Heart right ventricle (tissue), 16 donors: ENCODE measurements at regions not wholly inside any gene's neighbourhood (a gene's known extent, or its start where the extent isn't known, plus 50 kb on each side); places are given as distances from the start of the nearest gene placed in this dataset.
"Not testable (repeated sequence)": the region's sequence is repeated elsewhere in the genome, so short reads cannot be mapped to it uniquely, and the experiment has no call there.

Experiments used
- ATAC-seq, 8 donors: fragments of 200-7000 bp; cut with Tn5 transposase; one replicate each; pipeline ENCODE4 v1.9.1; 2020; ENCODE audit warnings: mild to moderate bottlenecking in 8 of 8, moderate library complexity in 8 of 8, moderate number of reproducible peaks in 1 of 8
- DNase-seq, 2 donors: peaks; one replicate each; pipeline ENCODE4 v3.0.0-alpha.2; 2020
- H3K27ac ChIP-seq, 10 donors: fragments of 200-600 bp; sonication (generic) in 2 of 10; one replicate each; pipeline versions ENCODE4 v1.5.0 to v1.8.0; 2020 to 2022; ENCODE audit warnings: mild to moderate bottlenecking in 3 of 10
- H3K27me3 ChIP-seq, 7 donors: fragments of 200-600 bp; one replicate each; pipeline ENCODE4 v1.8.0; 2021 to 2022; ENCODE audit warnings: mild to moderate bottlenecking in 2 of 7
- H3K36me3 ChIP-seq, 9 donors: fragments of 200-600 bp; sonication (generic) in 1 of 9; one replicate each; pipeline versions ENCODE4 v1.5.0 to v1.8.0; 2020 to 2022; ENCODE audit warnings: mild to moderate bottlenecking in 2 of 9
- H3K4me1 ChIP-seq, 9 donors: fragments of 200-600 bp; sonication (generic) in 1 of 9; one replicate each; pipeline versions ENCODE4 v1.5.0 to v1.8.0; 2020 to 2022; ENCODE audit warnings: mild to moderate bottlenecking in 4 of 9
- H3K4me3 ChIP-seq, 10 donors: fragments of 200-600 bp; sonication (generic) in 2 of 10; one replicate each; pipeline versions ENCODE4 v1.5.0 to v1.8.0; 2020 to 2022; ENCODE audit warnings: mild to moderate bottlenecking in 7 of 10, moderate library complexity in 2 of 10
- H3K9me3 ChIP-seq, 11 donors: fragments of 200-600 bp in 10 of 11; sonication (generic) in 2 of 11; one replicate each; pipeline versions ENCODE4 v1.5.0 to v1.8.0; 2013 to 2022; ENCODE audit warnings: mild to moderate bottlenecking in 2 of 11, control low read depth in 1 of 11, moderate library complexity in 1 of 11
- CTCF ChIP-seq, 9 donors: fragments of 200-600 bp; sonication (generic) in 2 of 9; IDR thresholded peaks; one replicate each; pipeline versions ENCODE4 v1.5.0 to v1.8.0; 2021 to 2022; ENCODE audit warnings: antibody characterized with exemption in 9 of 9, mild to moderate bottlenecking in 5 of 9, moderate library complexity in 1 of 9
- WGBS, 2 donors: extraction: QIAGEN DNeasy Blood & Tissue Kit; methylation state at CpG; one replicate each; pipeline ENCODE4 v1.1.7; 2013; ENCODE audit warnings: inconsistent platforms in 1 of 2; 5-methylcytosine and 5-hydroxymethylcytosine counted together
- intact Hi-C, 10 donors: fragments of 100-400 bp; cut with DNase I; formaldehyde crosslinking; loops; one replicate each; pipeline versions ENCODE4 v1.11.1 to v1.14.2; 2022
- donor health status: Arrhythmogenic right ventricular cardiomyopathy.
- donor health status: ischemic (EF 13 %, LVEDD 7.1; RV severe dilation, severe dysfunction).
- donor health status: healthy with polysubstance abuse.
- donor health status: DM: no; HTN: yes; CAD: no.
- donor health status: DM: no; HTN: no; CAD: no.
- donor health status: ischemic (EF 25% LVEDD 6.9; RV normal size, moderate dysfunction).
- donor health status: ischemic (EF 25% LVEDD 5.7; RV mildly dilated, moderate dysfunction).
- donor health status: healthy.
- donor health status: DM: yes; HTN: yes; CAD: no.
- donor health status: Ischemic cardiomyopathy.
- donor health status: ischemic (EF 35%, LVEDD 5.7; RV mildly dilated, moderate dysfunction).
- donor health status: nonischemic (EF 11% LVEDD 7.7; RV severe dilation, severe dysfunction).
- donor health status: DM: yes; HTN: yes; CAD: no.
- donor health status: PGD.
- donor health status: ischemic (EF 29% LVEDD 5.4; RV normal size, mild dysfunction).
- donor health status: nonischemic (EF 23%, LVEDD 6.1; RV moderate dilation, normal function).

GRCh38 chr9:118674942-118675341 lies 694.3 kb downstream of the BRINP1 start:
- Histone ChIP-seq H3K27ac (no peak overlapping the region), H3K4me1 (no peaks in the 10 kb centered on the region), H3K27me3 (peaks cover 0 to 5% (median 0%) of the 10 kb centered on the region in 7 donors), H3K9me3 (no peaks in the 10 kb centered on the region), H3K4me3 (no peak overlapping the region), H3K36me3 (no peaks in the 10 kb centered on the region)
- WGBS, 2 donors: 70 to 79% methylated on average over 5 of the region's 5 CpGs
- intact Hi-C loops: loop anchor here in 1 of 10 donors (5.0 kb wide), 1 partner anchor 48 kb away; no protein-coding TSS in a partner anchor
- no peak for TF ChIP-seq CTCF (IDR thresholded peaks at IDR 0.05)
- DNase-seq (no peak), ATAC-seq (no peak)

- H3K27me3 ChIP-seq, H3K9me3 ChIP-seq, H3K4me1 ChIP-seq, H3K27ac ChIP-seq, ATAC-seq, DNase-seq, H3K36me3 ChIP-seq, H3K4me3 ChIP-seq: not testable (repeated sequence)
- 92% methylated on average over 28 to 46 of the region's 47 CpGs for WGBS, 2 donors
- intact Hi-C loops: loop anchor here in 1 of 10 donors (5.0 kb wide), 1 partner anchor 51 kb away; no protein-coding TSS in a partner anchor
Measured at GRCh38 chr9:118677936-118678653, 691.1 kb downstream of the BRINP1 start.

GRCh38 chr9:118686959-118687358 lies 682.3 kb downstream of the BRINP1 start:
- H3K4me1 ChIP-seq: no peaks in the 10 kb centered on the region
- no peak for ATAC-seq
- intact Hi-C loops: no loop called here
- no peaks in the 10 kb centered on the region for H3K9me3 ChIP-seq
- DNase-seq: no peak
- H3K36me3 ChIP-seq: no peaks in the 10 kb centered on the region
- WGBS, 2 donors: 53 to 57% methylated on average over 5 of the region's 5 CpGs
- H3K27me3 ChIP-seq: no peaks in the 10 kb centered on the region
- no peak overlapping the region for H3K27ac ChIP-seq
- H3K4me3 ChIP-seq: no peak overlapping the region
- no peak for TF ChIP-seq CTCF (IDR thresholded peaks at IDR 0.05)

- H3K27ac ChIP-seq: no peak overlapping the region
- no peak for TF ChIP-seq CTCF (IDR thresholded peaks at IDR 0.05)
- H3K4me1 ChIP-seq: no peaks in the 10 kb centered on the region
- intact Hi-C loops: no loop called here
- H3K27me3 ChIP-seq: no peaks in the 10 kb centered on the region
- DNase-seq (no peak), ATAC-seq (no peak)
- H3K9me3 ChIP-seq: no peaks in the 10 kb centered on the region
- WGBS, 2 donors: 80% methylated on average over 1 of the region's 1 CpG
- no peak overlapping the region for H3K4me3 ChIP-seq
- H3K36me3 ChIP-seq: no peaks in the 10 kb centered on the region
Measured at GRCh38 chr9:118689280-118689679, 680.0 kb downstream of the BRINP1 start.

GRCh38 chr9:118692613-118693012 lies 676.6 kb downstream of the BRINP1 start:
- Histone ChIP-seq H3K9me3 (no peaks in the 10 kb centered on the region), H3K4me1 (no peaks in the 10 kb centered on the region), H3K36me3 (no peaks in the 10 kb centered on the region), H3K27me3 (no peaks in the 10 kb centered on the region), H3K4me3 (no peak overlapping the region), H3K27ac (no peak overlapping the region)
- ATAC-seq: no peak
- WGBS, 2 donors: 51 to 59% methylated on average over 3 of the region's 3 CpGs
- intact Hi-C loops: no loop called here
- no peak for TF ChIP-seq CTCF (IDR thresholded peaks at IDR 0.05)
- no peak for DNase-seq
